ENCODE measurements at regions not wholly inside any gene's neighbourhood (a gene's known extent, or its start where the extent isn't known, plus 50 kb on each side); places are given as distances from the start of the nearest gene placed in this dataset.

DNA sequence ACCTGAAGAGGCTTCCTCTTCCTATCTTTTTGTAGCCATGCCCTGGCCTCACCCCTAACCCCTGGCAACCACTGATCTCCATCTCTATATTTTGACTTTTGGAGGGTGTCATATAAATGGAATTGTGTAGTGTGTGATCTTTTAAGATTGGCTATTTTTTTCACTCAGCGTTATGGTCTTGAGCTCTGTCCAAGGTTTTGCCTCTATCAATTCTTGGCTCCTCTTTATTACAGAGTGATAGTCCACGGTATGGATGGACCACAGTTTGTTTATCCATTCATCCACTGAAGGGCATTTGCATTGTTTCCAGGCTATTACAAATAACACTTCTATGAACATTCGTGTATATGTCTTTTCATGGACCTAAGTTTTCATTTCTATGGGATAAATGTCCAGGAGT, 209.8 kb upstream of the IER5L start (continued):
- TF ChIP-seq CTBP2 (IDR thresholded peaks at IDR 0.05; ENCODE audit: borderline replicate concordance, insufficient read depth, insufficient read length, low read length) = no peak
- no peak for TF ChIP-seq RAD21 (IDR thresholded peaks at IDR 0.05 in 1 of 2, conservative IDR thresholded peaks at IDR 0.05 in 1 of 2; ENCODE audit: low read depth in 2 of 2, low read length in 2 of 2)
- TF ChIP-seq CHD2 (IDR thresholded peaks at IDR 0.05; ENCODE audit: low read length) = no peak
- TF ChIP-seq HDAC2 (IDR thresholded peaks at IDR 0.05; ENCODE audit: borderline replicate concordance in 1 of 2, low read depth in 2 of 2, low read length in 2 of 2) = no peak
- no peak for TF ChIP-seq EZH2 (IDR thresholded peaks at IDR 0.05; ENCODE audit: low read depth, low read length, severe bottlenecking)
